Myocyte (in vitro differentiated cells): ENCODE measurements at regions not wholly inside any gene's neighbourhood (a gene's known extent, or its start where the extent isn't known, plus 50 kb on each side); places are given as distances from the start of the nearest gene placed in this dataset.
A peak's percentile ranks its signal among the peaks of the same experiment; 100 is the strongest.

Source experiments
- DNase-seq: peaks from one replicate; pipeline ENCODE4 v3.0.0-alpha.2; 2012; ENCODE audit warnings: low read depth

DNA sequence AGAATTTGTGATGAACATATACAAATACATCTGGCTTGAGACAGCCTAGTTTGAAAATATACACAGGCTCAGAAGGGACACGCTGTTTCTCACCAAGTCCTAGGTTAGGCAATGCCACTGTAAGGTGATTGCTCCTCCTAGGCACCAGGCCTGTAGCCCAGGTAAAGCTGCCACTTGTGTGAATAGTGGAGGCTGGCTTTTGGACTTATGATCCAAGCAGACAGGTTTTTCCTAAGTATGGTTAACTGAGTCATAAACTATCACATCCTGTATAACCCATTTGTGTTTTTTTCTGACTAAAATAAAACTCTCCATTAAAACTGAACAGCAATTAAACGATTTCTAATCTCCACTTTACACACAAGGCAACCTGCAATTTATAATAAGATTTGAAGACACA, 81.0 kb downstream of the SEMA4F start:
- no peak for DNase-seq

DNA sequence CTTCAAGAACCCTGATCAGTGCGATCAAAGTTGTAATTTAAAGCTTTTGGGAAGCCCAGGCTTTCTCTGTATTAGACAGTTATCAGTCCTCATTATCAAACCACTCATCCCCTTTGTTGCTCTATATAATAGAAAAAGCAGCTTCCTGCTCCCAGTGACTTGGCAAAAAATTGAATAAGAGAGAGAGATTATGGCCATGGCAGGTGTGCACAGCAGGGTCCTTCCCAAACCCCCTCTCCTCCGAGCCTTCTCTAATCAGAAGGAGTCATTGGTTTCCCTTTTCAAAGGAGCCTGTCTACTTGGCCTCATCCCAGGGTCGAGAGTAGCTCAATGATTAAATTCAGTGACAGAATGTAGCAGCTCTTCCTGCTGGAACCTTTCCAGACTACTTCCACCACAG, 81.5 kb downstream of the SEMA4F start:
- peak; percentile 18 for DNase-seq

DNA sequence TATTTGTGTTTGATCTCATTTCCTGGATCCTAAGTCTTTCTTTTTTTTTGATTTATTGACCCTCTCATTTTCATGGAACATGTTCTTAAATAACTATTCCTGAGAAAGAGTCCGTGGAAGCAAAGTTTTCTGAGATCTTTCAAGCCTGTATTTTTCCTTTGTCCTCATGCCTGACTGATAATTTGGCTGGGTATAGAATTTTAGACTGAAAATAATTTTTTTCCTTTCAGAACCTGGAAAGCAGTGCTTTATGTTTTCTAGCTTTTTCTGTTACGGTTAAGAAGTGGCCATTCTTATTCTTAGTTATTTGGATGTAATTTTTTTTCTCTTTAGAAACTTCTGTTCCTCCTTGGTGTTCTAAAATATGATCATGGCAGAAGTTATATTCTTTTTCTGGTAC, 82.5 kb downstream of the SEMA4F start:
- no peak for DNase-seq

DNA sequence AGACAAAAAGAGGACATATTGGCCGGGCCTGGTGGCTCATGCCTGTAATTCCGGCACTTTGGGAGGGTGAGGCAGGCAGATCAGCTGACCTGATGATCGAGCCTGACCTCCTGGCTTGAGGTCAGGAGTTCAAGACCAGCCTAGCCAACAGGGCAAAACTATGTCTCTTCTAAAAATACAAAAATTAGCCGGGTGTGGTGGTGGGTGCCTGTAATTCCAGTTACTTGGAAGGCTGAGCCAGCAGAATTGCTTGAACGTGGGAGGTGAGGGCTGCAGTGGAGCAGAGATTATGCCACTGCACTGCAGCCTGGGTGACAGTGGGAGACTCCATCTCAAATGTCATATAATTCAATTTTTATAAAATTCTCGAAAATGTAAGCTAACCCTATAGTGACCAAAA, 84.5 kb downstream of the SEMA4F start:
- no peak for DNase-seq

DNA sequence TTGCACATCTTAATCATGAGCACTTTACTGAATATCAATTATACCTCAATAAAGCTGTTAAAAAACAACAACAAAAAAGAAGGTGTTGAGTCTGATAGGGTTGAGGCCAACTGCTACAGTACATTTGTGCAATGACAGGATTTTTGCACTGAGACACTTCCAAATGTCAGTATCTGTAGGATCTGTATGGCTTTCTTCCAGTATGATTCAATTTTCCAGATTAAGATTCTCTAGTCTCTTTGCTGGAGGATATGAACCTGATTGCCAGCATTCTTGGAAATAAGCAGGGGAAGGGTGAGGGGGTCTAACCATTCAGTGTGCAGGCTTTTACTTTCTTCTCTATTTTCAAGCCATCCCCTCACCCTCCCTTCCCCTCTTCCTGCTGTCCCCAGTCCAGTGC, 85.1 kb downstream of the SEMA4F start:
- DNase-seq = no peak

DNA sequence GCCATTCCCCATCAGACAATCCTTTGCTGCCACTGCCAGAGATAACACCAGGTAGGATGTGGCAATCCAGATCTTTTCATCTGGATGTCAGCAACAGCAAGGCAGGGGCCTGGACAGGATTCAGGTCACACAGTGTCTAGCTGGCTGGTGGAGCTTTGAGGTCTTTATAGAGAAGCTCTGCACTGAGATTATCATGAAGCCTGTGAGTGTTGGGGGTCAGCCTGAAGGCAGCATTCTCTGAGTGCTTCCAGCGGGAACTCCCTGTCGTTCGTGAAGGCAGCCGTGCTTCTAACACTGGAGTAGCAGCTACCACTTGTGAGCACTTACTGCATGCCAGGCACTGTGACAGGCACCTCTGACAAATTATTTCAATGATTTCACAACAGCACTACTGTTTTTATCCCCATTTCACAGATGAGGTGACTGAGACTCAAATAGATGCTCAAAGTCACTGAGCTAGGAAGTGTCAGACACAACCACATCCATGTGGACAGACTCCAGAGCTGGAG, 85.7 kb downstream of the SEMA4F start:
- peak; percentile 9 for DNase-seq

DNA sequence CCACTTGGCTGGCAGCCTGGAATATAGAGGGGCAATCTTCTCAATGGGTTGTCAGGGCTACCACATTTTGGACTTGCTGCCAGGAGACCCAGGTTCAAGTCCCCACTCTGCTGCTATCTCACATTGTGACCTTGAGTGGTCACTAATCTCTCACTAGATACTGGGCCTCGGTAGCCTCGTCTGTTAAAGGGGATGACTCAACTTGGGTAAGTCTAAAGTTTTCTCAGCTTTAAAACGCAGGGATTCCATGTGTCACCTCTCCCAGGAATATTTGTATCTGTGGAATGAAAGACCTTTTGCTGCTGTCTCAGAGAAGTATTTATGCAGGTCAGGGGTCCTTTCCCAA, 86.3 kb downstream of the SEMA4F start:
- no peak for DNase-seq

DNA sequence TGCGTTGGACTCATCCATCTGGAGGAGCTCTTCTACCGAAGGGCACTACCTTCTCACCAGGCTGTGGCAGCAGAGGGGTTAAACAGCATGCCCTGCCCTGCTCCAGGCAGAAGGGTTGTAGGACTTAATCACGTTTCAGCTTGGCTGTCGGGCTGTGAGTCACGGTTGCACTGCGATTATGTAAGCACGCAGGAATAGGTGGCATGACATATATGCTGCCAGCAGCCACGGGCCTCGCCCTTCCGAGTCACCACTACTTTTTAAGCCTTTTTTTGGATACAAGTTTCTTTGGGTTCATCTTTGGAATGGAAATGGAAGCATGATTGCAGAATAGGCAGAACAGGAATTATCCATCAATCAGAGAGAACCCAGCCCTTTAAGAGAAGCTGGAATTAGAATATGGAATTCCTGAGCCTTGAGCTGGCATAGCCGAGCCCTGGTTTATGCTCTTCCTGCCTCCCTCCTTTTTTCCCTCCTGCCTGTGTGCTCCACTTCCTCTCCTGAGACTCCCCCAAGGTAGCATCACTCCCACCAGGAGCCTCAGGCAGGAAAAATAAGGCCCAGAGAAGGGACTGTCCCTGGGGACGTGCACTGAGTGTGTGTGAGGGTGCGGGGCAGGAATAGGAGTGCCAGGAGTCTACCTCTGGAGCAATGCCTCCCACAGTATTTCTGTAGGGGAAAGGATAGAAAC, 86.8 kb downstream of the SEMA4F start:
- DNase-seq = peak; percentile 95

DNA sequence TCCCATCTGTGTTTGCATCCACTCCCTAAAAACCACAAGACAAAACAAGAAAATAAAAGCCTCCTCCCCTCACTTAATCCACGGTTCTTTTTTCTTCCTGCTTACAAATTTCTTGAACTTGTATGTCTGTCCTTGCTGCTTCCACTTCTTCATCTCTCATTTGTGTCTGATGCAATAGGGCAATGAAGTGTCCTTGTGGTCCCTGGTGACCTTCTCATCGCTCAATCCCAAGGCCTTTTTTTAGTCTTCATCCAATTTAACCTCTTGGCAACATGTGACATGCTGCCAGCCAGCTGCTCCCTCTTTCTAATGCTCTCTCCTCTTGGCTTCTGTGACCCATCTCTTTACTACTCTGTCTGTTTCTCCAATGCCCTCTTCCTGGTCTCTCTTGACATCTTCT, 87.6 kb downstream of the SEMA4F start:
- DNase-seq = peak; percentile 82

DNA sequence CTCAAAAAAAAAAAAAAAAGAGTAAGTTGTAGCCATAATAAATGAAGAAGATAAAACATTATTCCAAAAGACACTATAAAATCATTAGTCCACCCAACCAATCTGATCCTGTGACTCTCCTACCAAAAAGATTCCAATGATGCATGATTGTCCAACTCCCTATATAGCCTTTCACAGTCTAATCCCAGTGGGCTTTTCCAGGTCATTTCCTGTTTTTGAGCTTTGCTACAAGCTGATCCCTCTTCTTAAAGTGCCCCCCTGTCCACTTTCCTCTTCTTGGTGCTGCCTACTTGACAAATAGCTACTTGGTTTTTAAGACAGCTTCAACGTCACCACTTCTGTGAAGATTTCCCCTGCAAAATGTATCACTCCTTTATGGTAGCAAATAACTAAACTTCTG, 88.4 kb downstream of the SEMA4F start:
- DNase-seq = peak; percentile 17

DNA sequence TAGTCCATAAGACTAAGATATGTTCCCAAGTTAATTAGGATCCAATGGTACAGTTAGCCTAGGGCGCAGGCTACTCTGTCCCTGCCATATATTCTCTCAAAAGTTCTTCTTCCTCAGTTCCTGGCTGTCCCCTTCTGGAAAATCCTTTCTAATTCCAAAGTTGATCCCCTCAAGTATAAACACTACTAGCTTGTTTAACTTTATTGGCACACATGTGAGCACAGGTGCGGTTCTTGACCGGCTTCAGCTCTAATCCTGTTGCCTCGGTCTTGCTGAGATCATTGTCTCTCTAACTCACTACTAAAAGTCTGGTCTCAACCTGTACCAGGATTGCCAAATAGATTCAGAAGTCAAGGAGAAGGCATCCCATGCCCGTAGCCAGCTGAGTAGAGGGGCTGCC, 89.0 kb downstream of the SEMA4F start:
- DNase-seq = no peak

DNA sequence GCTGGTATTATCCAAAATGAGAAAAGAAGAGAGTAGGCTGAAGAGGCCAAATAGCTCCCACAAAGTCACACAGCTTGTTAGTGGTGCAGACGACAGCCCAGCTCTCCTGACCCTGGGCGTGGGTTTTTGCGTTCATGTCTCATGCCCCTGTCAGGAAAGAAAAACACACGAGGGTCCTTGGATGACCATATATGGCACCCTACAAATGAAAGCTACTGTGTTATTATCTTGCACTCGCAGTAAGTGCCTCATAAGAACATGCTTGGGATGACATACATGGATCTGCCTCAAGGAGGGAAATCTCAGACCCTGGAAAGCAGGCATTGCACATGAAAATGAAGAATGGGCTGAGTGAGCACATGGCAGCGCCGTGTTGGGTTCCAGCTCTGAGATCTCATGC, 89.7 kb downstream of the SEMA4F start:
- no peak for DNase-seq

DNA sequence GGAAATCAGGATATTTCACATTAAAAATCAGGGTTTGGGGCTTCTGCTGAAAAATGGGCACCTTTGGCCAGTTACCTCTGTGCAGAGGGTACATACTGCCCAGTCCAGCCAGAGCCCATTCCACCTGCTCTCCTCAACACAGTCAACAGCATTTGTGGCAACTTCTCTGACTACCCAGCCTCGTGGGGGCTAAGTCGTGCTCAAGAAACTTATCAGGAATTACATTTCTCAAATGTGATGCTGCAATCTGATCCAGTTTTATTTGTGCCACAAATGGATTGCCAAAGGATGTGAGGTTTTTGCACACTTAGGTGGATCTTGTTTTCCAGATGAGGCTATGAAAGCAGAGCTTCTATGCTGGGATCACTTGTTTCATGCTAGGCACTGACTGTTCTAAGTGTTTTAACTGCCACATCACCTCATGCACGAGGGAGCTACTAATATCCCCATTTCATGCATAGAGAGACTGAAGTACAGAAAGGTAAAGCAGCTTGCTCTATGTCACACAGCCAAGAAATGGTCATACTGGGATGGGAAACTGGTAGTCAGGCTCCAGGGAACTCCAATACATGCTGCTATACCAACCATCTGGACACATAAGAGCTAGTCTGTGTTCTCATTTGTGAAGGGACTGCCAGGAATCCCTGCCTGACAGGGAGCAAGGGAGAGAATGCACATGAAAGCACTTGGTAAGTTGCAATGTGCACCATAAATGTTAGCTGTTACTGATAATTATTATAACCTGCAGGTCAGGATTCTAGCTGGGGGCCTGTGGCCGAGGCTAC, 89.0 kb upstream of the HK2 start:
- DNase-seq = no peak

DNA sequence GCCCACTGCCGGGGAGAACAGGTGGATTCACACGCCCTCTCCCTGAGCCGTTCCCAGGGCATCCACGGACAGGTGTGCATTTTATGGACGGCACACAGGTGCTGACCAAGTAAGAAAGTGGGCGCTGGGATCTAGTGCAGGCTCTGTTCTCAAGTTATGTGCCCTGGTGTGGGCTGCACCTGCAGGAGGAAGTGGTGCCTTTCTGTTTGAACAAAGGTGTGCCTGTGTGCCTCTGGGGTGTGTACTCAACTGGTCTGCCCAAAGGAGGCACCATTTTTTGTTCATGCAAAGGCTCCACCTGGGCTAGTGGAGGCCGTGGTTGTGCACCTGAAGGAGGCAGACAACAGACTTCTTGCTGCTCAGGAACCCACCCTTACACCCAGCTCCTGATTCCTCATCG, 88.2 kb upstream of the HK2 start:
- DNase-seq = no peak

DNA sequence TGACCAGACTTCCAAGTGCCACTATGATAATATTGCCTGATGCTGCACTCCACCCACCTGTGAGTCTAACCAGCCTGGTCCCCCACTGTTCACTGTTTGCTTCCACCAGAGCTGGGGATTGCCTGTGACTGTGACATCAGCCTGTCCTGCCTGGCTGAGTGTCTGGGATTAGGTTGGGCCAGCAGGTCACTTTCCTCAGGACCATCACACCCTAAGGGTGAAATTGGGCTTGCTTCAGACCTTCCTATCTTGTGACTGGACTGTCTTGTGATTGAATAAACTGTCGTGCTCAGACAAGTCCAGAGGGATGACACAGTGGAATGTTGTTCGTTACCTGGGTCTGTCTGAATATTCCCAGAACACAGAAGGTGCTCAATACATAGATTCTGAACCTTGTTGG, 87.4 kb upstream of the HK2 start:
- no peak for DNase-seq

DNA sequence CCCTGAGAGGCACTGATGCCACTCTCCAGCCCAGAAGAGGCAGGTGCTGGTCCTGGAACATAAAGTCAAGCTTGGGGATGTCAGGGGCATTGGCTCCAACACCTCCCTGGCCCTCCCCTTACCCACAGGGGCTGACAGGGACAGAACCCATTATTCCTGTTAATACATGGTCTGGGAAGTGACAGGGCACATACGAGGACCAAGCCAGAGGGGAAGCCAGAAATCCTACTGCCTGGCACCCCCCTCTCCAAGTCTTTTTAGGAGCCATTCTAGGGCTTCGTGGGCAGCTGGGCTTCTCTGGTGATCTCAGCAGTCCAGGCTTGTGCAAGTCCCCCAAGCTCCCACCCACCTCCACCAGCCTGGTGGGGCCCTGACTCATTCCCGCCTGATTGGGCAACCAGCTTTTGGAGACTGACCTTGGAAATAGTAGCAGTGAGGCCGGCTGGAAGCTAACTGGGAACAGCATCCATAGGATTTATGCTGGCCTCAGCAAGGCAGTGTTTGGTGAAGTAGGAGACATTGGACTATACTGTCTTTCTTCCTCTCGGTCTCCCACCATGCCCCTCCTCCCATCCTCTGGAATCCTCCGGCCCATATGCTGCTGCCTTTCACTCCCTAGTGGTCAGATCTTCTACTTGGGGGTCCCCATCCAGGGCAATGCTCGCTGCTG, 86.4 kb upstream of the HK2 start:
- peak; percentile 35 for DNase-seq

DNA sequence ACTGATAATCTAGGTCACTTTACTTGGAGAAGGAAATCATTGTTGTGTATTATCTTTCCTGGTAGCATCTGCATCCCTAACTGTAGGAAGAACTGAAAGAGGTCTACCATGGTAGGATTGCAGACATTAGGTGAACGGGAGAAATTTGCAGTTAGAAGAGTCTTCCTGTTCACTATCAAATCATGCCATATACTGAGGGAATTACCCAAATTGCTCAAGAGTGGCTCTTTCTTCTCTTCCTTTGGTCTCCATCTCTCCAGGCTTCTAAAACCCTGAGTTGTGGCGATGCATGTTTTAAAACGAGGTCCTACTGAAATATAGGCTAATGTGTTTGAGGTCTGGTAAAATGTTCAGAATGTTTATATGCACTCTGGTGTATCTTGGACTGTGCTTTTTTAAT, 85.3 kb upstream of the HK2 start:
- DNase-seq = no peak

DNA sequence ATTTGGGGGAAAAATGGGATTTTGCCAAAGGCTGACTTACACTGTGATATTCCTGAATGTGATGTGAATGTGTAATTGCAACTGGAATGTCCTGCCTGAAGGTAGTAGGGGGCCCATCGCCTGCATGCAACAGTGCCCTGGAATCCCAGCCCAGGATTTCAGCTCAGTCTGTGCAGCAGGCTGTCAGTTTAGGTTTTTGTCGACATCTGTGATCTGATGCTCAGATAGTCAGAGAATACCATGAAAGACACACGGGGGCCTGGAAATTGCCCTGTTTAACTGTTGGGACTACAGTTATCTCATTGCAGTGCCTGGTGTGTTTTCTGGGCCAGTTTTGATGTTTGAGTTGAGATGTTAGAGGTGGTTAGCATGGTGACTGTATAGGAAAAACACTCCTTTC, 84.5 kb upstream of the HK2 start:
- DNase-seq = no peak

DNA sequence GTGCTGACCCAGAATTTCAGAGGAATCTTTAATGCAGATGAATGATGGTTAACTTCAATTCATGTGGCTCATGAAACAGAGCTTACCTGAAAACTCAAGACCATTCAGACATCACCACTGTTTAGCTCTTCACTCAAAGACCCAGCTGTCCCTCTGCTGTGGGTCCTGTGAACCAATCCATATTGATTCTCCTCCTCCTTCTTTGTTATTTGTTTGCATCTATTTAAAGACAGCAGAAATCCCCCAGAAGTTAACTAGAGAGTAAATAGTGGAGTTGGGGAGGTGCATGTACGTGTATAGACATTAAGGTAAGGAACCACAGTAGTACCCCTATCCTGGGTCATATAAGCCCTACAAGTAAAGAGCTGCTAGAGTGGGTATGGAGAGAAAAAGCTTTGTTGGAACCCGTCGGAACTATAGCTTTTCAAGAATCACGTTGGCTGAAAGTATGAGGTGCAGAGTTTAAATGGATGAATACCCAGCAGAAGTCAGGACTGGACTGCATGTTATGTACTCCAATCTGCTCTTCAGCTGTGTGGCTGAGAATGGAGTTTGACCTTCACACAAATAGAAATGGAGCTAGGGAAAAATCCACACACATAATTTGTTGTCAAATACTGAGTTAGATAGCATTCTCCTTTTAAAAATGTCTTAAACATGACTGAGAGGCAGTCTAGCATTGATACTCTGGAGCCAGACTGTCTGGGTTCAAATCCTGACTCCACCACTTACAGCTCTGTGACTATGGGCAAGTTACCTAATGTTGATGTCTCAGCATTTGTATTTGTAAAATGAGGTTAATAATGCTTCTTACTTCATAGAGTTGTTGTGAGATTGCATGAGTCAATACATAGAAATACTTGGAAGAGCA, 81.7 kb upstream of the HK2 start:
- no peak for DNase-seq

DNA sequence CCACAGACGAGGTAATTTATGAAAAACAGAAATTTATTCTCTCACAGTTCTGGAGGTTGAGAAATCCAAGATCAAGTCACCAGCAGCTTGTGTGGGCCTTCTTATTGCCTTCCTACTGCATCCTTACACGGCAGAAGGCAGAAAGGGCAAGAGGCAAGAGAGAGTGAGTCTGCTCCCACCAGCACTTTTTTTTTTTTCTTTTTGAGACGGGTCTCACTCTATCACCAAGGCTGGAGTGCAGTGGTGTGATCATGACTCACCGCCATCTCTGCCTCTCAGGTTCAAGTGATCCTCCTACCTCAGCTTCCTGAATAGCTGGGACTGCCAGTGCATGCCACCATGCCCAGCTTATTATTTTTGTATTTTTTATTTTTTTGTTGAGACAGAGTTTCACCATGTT, 78.5 kb upstream of the HK2 start:
- no peak for DNase-seq

DNA sequence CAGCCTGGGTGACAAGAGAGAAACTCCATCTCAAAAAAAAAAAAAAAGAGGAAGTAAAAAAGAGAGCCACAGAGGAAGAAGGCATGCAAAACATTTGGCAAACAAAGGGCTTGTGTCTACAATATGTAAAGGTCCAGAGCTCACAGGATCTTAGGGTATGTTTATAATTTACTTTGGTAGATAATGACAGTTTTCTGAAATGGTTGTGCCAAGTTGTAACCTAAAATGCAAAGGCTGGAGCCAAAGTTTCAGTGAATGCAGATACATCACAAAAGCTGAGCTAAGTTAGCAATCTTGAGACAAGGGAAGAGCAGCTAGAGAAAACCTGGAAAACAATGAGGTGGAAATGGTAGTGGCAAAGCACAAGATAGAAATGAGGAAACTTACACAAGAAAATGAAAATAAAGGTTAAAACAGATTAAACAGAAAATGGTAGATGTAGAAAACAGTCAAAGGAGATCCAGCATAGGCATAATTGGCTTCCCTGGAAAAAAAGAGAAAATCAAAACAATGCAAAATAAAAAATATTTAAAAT, 77.5 kb upstream of the HK2 start:
- DNase-seq = peak; percentile 15
